ENCODE measurements at regions not wholly inside any gene's neighbourhood (a gene's known extent, or its start where the extent isn't known, plus 50 kb on each side); places are given as distances from the start of the nearest gene placed in this dataset.

DNA sequence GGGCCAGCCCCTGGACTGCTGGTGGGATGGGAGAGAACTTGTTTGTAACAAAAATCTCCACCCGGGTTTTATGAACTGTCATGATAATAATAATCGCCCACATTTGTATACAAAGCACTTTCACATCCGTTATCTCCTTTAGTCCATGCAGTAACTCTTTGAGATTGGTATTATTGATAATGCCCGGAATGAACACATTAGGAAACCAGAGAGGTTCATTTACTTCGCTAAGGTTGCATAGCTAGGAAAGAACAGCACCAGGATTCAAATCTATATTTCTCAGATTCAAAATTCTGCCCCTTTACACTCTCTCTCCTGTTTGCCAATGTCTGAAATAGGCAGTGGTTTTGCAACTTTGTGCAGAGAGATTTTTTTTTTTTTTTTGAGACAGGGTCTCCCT is 131.4 kb downstream of the FOXD2 start:
- Histone ChIP-seq H3K27ac (peak overlapping the region; percentile 5 to 49), H3K36me3 (no peaks in the 10 kb centered on the region), H3K4me1 (peaks cover 0 to 24% (median 8%) of the 10 kb centered on the region in 4 donors), H3K9me3 (no peaks in the 10 kb centered on the region), H3K27me3 (no peaks in the 10 kb centered on the region), H3K4me3 (no peak overlapping the region)
- intact Hi-C loops (cut with DNase I; ENCODE audit: low total_unique reads), result no loop called here
- TF ChIP-seq CTCF (IDR thresholded peaks at IDR 0.05), result no peak
- no peak for DNase-seq

GRCh38 chr1:47569681-47570470 is 132.0 kb downstream of the FOXD2 start:
- peak; percentile 66 for TF ChIP-seq CTCF (IDR thresholded peaks at IDR 0.05)
- H3K4me3 ChIP-seq, result no peak overlapping the region
- intact Hi-C loops (cut with DNase I; ENCODE audit: low total_unique reads), result loop anchor here (5.0 to 10.0 kb wide), 2 partner anchors 63 to 115 kb away; no protein-coding TSS in a partner anchor
- peak overlapping the region; percentile 5 to 49 for H3K27ac ChIP-seq
- H3K4me1 ChIP-seq, result peaks cover 0 to 20% (median 8%) of the 10 kb centered on the region in 4 donors
- H3K27me3 ChIP-seq, result no peaks in the 10 kb centered on the region
- H3K9me3 ChIP-seq, result no peaks in the 10 kb centered on the region
- DNase-seq, result peak; percentile 66 to 83
- H3K36me3 ChIP-seq, result no peaks in the 10 kb centered on the region

GRCh38 chr1:47571161-47571560 is 133.3 kb downstream of the FOXD2 start:
- Histone ChIP-seq H3K4me1 (peaks cover 0 to 20% (median 8%) of the 10 kb centered on the region in 4 donors), H3K27ac (no peak overlapping the region), H3K27me3 (no peaks in the 10 kb centered on the region), H3K9me3 (no peaks in the 10 kb centered on the region), H3K4me3 (no peak overlapping the region), H3K36me3 (no peaks in the 10 kb centered on the region)
- intact Hi-C loops (cut with DNase I; ENCODE audit: low total_unique reads), result loop anchor here (5.0 to 10.0 kb wide), 2 partner anchors 64 to 114 kb away; no protein-coding TSS in a partner anchor
- TF ChIP-seq CTCF (IDR thresholded peaks at IDR 0.05), result no peak
- no peak for DNase-seq

DNA sequence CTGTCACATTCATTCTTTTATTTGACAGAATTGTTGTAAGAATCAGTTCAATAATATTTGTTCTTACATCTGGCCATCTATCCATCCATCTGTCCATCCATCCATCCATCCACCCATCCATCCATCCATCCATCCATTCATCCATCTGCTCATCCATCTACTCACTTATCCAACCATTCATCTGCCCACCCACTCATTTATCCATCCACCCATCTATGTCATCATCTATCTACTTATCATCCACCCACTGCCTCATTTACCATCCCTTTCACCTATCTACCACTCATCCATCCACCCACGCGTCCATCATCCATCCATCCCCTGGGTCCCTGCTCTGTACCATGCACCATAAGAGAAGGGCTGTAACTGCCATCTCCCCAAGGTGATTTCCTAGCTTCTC is 134.1 kb downstream of the FOXD2 start:
- no peak for TF ChIP-seq CTCF (IDR thresholded peaks at IDR 0.05)
- no peak for DNase-seq
- intact Hi-C loops (cut with DNase I; ENCODE audit: low total_unique reads), result loop anchor here (5.0 to 10.0 kb wide), 2 partner anchors 65 to 113 kb away; no protein-coding TSS in a partner anchor
- no peaks in the 10 kb centered on the region for H3K9me3 ChIP-seq
- H3K4me3 ChIP-seq, result no peak overlapping the region
- no peaks in the 10 kb centered on the region for H3K27me3 ChIP-seq
- H3K4me1 ChIP-seq, result peaks cover 0 to 20% (median 8%) of the 10 kb centered on the region in 4 donors
- H3K36me3 ChIP-seq, result no peaks in the 10 kb centered on the region
- H3K27ac ChIP-seq, result no peak overlapping the region

DNA sequence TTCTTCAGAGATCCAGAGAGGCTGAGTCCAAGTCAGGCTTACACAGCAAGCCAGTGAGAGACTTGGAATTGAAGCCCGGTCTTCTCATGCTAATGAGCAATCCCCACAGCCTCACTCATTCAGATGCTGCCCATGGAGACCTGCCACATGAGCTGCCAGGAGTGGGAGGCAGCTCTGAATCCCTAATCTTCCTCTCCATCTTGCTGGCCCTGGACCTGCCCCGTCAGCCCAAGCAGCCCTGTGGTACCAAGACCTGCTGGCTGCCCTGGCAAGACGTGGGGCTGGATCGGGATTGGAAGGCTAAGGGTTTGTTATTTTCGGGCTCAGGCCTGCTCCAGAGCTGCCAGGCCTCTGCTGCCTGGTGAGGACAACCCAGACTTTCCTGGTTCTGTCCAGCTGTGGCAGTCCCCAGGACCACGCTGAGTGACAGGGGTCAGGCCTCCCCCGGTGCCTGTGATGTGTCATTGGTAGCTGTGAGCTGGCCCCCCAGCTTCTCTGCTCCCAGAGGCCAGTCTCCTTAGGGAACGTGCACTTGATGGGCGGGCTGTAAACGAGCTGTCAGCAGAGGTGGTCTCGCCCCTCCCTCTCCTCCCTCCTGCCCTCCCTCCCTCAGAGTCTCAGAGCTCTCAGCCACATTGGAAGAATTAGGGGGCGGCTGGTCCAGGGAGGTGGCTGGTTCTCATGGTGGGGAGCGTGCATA is 135.0 kb downstream of the FOXD2 start:
- Histone ChIP-seq H3K36me3 (no peaks in the 10 kb centered on the region), H3K9me3 (no peaks in the 10 kb centered on the region), H3K27me3 (no peaks in the 10 kb centered on the region), H3K4me3 (no peak overlapping the region), H3K4me1 (peaks cover 0 to 20% (median 8%) of the 10 kb centered on the region in 4 donors), H3K27ac (peak overlapping the region in 1 of 2 donors; percentile 29)
- intact Hi-C loops (cut with DNase I; ENCODE audit: low total_unique reads), result loop anchor here (5.0 to 10.0 kb wide), 2 partner anchors 66 to 112 kb away; no protein-coding TSS in a partner anchor
- no peak for DNase-seq
- no peak for TF ChIP-seq CTCF (IDR thresholded peaks at IDR 0.05)
